OCI-LY7 (cell line): ENCODE measurements at regions not wholly inside any gene's neighbourhood (a gene's known extent, or its start where the extent isn't known, plus 50 kb on each side); places are given as distances from the start of the nearest gene placed in this dataset.

Source experiments
- BruUV-seq: library from RNA; stranded (reverse); fragments of 400-500 nt; replicated peaks from 2 replicates; lab custom pipeline; 2021; lab: Mats Ljungman, UMichigan
- CTCF ChIA-PET: fragments of 300-600 bp; sonication (Branson Sonifier 250); formaldehyde crosslinking; loops from one replicate; lab custom pipeline; 2022; ENCODE audit warnings: antibody characterized with exemption; ENCODE audit not compliant: unreplicated experiment; lab: Charles Lee
- POLR2A ChIA-PET: fragments of 300-600 bp; sonication (Branson Sonifier 250); formaldehyde crosslinking; loops from one replicate; lab custom pipeline; 2022; ENCODE audit warnings: antibody characterized with exemption; lab: Charles Lee
- DNase-seq: peaks from one replicate; pipeline ENCODE4 v3.0.0-alpha.2; 2015; ENCODE audit warnings: low spot score
- H2AFZ ChIP-seq: fragments of 200-600 bp; sonication (generic), shearing (Covaris generic); 2 replicates; pipeline ENCODE4 v1.6.1; 2014; ENCODE audit warnings: mild to moderate bottlenecking, antibody characterized with exemption, low read length, moderate library complexity
- H3K27ac ChIP-seq: fragments of 200-600 bp; sonication (generic); 2 replicates; pipeline ENCODE4 v1.5.1; 2014; ENCODE audit warnings: mixed run types, low read depth, mild to moderate bottlenecking, moderate library complexity, low read length, inconsistent platforms; ENCODE audit not compliant: poor library complexity, severe bottlenecking
- H3K36me3 ChIP-seq: fragments of 200-600 bp; sonication (generic); 2 replicates; pipeline ENCODE4 v1.6.1; 2014; ENCODE audit warnings: mild to moderate bottlenecking, antibody characterized with exemption, low read length, moderate library complexity, mixed read lengths; ENCODE audit not compliant: insufficient read depth
- H3K4me1 ChIP-seq: fragments of 200-600 bp; sonication (generic); 2 replicates; pipeline ENCODE4 v1.5.1; 2014; ENCODE audit warnings: mild to moderate bottlenecking, low read length; ENCODE audit not compliant: insufficient read depth, poor library complexity, severe bottlenecking
- H3K4me2 ChIP-seq: fragments of 200-600 bp; sonication (generic); 2 replicates; pipeline ENCODE4 v1.6.1; 2014; ENCODE audit warnings: mild to moderate bottlenecking, low read length
- H3K4me3 ChIP-seq: fragments of 200-600 bp; sonication (generic); 2 replicates; pipeline ENCODE4 v1.5.1; 2014; ENCODE audit warnings: mild to moderate bottlenecking, low read depth, low read length; ENCODE audit not compliant: poor library complexity, severe bottlenecking
- H3K79me2 ChIP-seq: fragments of 200-600 bp; sonication (generic); 2 replicates; pipeline ENCODE4 v1.6.1; 2016; ENCODE audit warnings: low read depth, mild to moderate bottlenecking, low read length, moderate library complexity, mixed read lengths; ENCODE audit not compliant: insufficient read depth
- H3K9me2 ChIP-seq: fragments of 200-600 bp; sonication (generic); 2 replicates; pipeline ENCODE4 v1.6.1; 2016; ENCODE audit warnings: mild to moderate bottlenecking, low read length, mixed read lengths; ENCODE audit not compliant: insufficient read depth
- H3K9me3 ChIP-seq: fragments of 200-600 bp; sonication (generic); 2 replicates; pipeline ENCODE4 v1.6.1; 2014; ENCODE audit warnings: mild to moderate bottlenecking, mixed run types, low read length, mixed read lengths
- H4K20me1 ChIP-seq: fragments of 200-600 bp; sonication (generic); 2 replicates; pipeline ENCODE4 v1.6.1; 2014; ENCODE audit warnings: mild to moderate bottlenecking, antibody characterized with exemption, low read length, moderate library complexity, mixed read lengths; ENCODE audit not compliant: insufficient read depth
- CTCF ChIP-seq: fragments of 200-600 bp; sonication (generic); conservative IDR thresholded peaks from 2 replicates; pipeline ENCODE4 v1.5.1; 2014; ENCODE audit warnings: mild to moderate bottlenecking, antibody characterized with exemption, low read length, moderate library complexity, mixed read lengths
- EZH2phosphoT487 ChIP-seq: fragments of 200-600 bp; sonication (generic); IDR thresholded peaks from 2 replicates; pipeline ENCODE4 v1.6.1; 2018; ENCODE audit warnings: low read depth, borderline replicate concordance, mild to moderate bottlenecking, mixed run types, antibody characterized with exemption, low read length, moderate library complexity, mixed read lengths
- intact Hi-C: fragments of 100-400 bp; cut with micrococcal nuclease; formaldehyde crosslinking; loops from one replicate; pipeline ENCODE4 v1.10.0; 2022; ENCODE audit not compliant: unreplicated experiment

GRCh38 chrX:115957862-115958490, 212.6 kb upstream of the AGTR2 start:
- Histone ChIP-seq H2AFZ (no peak overlapping the region), H3K27ac (no peak overlapping the region), H3K4me3 (no peak overlapping the region), H3K4me1 (no peaks in the 10 kb centered on the region), H3K36me3 (no peaks in the 10 kb centered on the region), H3K9me2 (no peaks in the 10 kb centered on the region), H3K79me2 (no peaks in the 10 kb centered on the region), H3K4me2 (no peak overlapping the region), H4K20me1 (no peaks in the 10 kb centered on the region), H3K9me3 (no peaks in the 10 kb centered on the region)
- TF ChIP-seq EZH2phosphoT487, result no peak
- no peak for TF ChIP-seq CTCF
- DNase-seq, result no peak
- POLR2A ChIA-PET, result no interaction called here
- intact Hi-C loops, result no loop called here
- CTCF ChIA-PET, result no interaction called here
- BruUV-seq, result no TSS peak

GRCh38 chrX:115958687-115959359, 211.7 kb upstream of the AGTR2 start:
- H3K27ac ChIP-seq, result no peak overlapping the region
- TF ChIP-seq CTCF, result no peak
- TF ChIP-seq EZH2phosphoT487, result no peak
- ChIA-PET CTCF (no interaction called here), POLR2A (no interaction called here)
- H4K20me1 ChIP-seq, result no peaks in the 10 kb centered on the region
- no peaks in the 10 kb centered on the region for H3K36me3 ChIP-seq
- no peaks in the 10 kb centered on the region for H3K9me3 ChIP-seq
- no peaks in the 10 kb centered on the region for H3K4me1 ChIP-seq
- no peak overlapping the region for H2AFZ ChIP-seq
- intact Hi-C loops, result no loop called here
- BruUV-seq, result no TSS peak
- H3K9me2 ChIP-seq, result no peaks in the 10 kb centered on the region
- H3K4me3 ChIP-seq, result no peak overlapping the region
- no peak for DNase-seq
- no peaks in the 10 kb centered on the region for H3K79me2 ChIP-seq
- H3K4me2 ChIP-seq, result no peak overlapping the region

- Histone ChIP-seq H3K4me3 (no peak overlapping the region), H3K36me3 (no peaks in the 10 kb centered on the region), H3K9me3 (no peaks in the 10 kb centered on the region), H2AFZ (no peak overlapping the region), H3K27ac (no peak overlapping the region), H3K4me1 (no peaks in the 10 kb centered on the region), H3K79me2 (no peaks in the 10 kb centered on the region), H3K4me2 (no peak overlapping the region), H3K9me2 (no peaks in the 10 kb centered on the region), H4K20me1 (no peaks in the 10 kb centered on the region)
- ChIA-PET POLR2A (no interaction called here), CTCF (no interaction called here)
- intact Hi-C loops, result no loop called here
- TF ChIP-seq EZH2phosphoT487 (no peak), CTCF (no peak)
- BruUV-seq, result no TSS peak
- no peak for DNase-seq
Measured at GRCh38 chrX:115960440-115961084, 210.0 kb upstream of the AGTR2 start.
